Endothelial cell of umbilical vein (primary cell): ENCODE measurements at regions not wholly inside any gene's neighbourhood (a gene's known extent, or its start where the extent isn't known, plus 50 kb on each side); places are given as distances from the start of the nearest gene placed in this dataset.

Experiments
- BruUV-seq: library from RNA; stranded (reverse); fragments of 400-500 nt; replicated peaks from 2 replicates; lab custom pipeline; 2021; lab: Mats Ljungman, UMichigan
- CTCF ChIA-PET: fragments of 300-600, 350-600 bp; sonication (Branson Sonifier 250); formaldehyde crosslinking; loops from one replicate; lab custom pipeline; 2021; ENCODE audit warnings: antibody characterized with exemption, inconsistent platforms; lab: Charles Lee
- POLR2A ChIA-PET: fragments of 300-600, 350-600 bp; sonication (Branson Sonifier 250); formaldehyde crosslinking; loops from one replicate; lab custom pipeline; 2021; ENCODE audit warnings: antibody characterized with exemption, inconsistent platforms; lab: Charles Lee
- DNase-seq: peaks from one replicate; pipeline ENCODE4 v3.0.0-alpha.2; 2011; ENCODE audit warnings: low read depth, low spot score
- FAIRE-seq: peaks from 2 replicates; lab custom pipeline; 2011; peaks lifted over from hg19 to GRCh38; lab: Jason Lieb, UNC
- H2AFZ ChIP-seq: 2 replicates; pipeline ENCODE4 v1.6.0; 2012; ENCODE audit warnings: low read depth, low read length, control low read depth, inconsistent platforms
- H3K27ac ChIP-seq: 2 replicates; pipeline ENCODE4 v1.5.1; 2011; ENCODE audit warnings: low read depth, mild to moderate bottlenecking, control low read depth, low read length, moderate library complexity; ENCODE audit not compliant: insufficient read depth
- H3K27me3 ChIP-seq, 2 experiments: 2 replicates each; pipeline versions ENCODE4 v1.6.0 to v1.6.1; 2011; ENCODE audit warnings: low read length in 2 of 2, mixed read lengths in 1 of 2; ENCODE audit not compliant: control insufficient read depth in 2 of 2, insufficient read depth in 2 of 2
- H3K36me3 ChIP-seq, 2 experiments: 2 replicates in 1 of 2; 3 replicates in 1 of 2; pipeline ENCODE4 v1.5.1; 2011; ENCODE audit warnings: low read length in 2 of 2, mild to moderate bottlenecking in 1 of 2, moderate library complexity in 1 of 2; ENCODE audit not compliant: control insufficient read depth in 2 of 2, insufficient read depth in 2 of 2; ENCODE audit errors: extremely low read depth in 1 of 2
- H3K4me1 ChIP-seq: 3 replicates; pipeline ENCODE4 v1.5.1; 2011; ENCODE audit warnings: mild to moderate bottlenecking, low read length; ENCODE audit not compliant: control insufficient read depth, insufficient read depth; ENCODE audit errors: extremely low read depth
- H3K4me2 ChIP-seq: 2 replicates; pipeline ENCODE4 v1.6.1; 2011; ENCODE audit warnings: low read length, control low read depth, mixed read lengths; ENCODE audit not compliant: insufficient read depth
- H3K4me3 ChIP-seq, 3 experiments: fragments of 200-600 bp in 1 of 3; sonication (generic), shearing (Covaris generic) in 1 of 3; replicated peaks in 1 of 3; 2 replicates each; pipeline ENCODE4 v1.5.1; 2011 to 2016; ENCODE audit warnings: control low read depth in 3 of 3, low read length in 3 of 3, mild to moderate bottlenecking in 2 of 3, inconsistent platforms in 1 of 3, low read depth in 1 of 3, moderate library complexity in 1 of 3; ENCODE audit not compliant: insufficient read depth in 1 of 3
- H3K79me2 ChIP-seq: 2 replicates; pipeline ENCODE4 v1.6.0; 2012; ENCODE audit warnings: low read length, inconsistent platforms; ENCODE audit not compliant: control insufficient read depth, insufficient read depth
- H3K9ac ChIP-seq: replicated peaks from 2 replicates; pipeline ENCODE3; 2011; ENCODE audit warnings: low read length, control low read depth; ENCODE audit not compliant: insufficient read depth; ENCODE audit errors: extremely low read depth
- H3K9me1 ChIP-seq: replicated peaks from 3 replicates; pipeline ENCODE4 v1.6.0; 2011; ENCODE audit warnings: mild to moderate bottlenecking, low read length; ENCODE audit not compliant: control insufficient read depth, insufficient read depth; ENCODE audit errors: extremely low read depth
- H3K9me3 ChIP-seq: replicated peaks from 2 replicates; pipeline ENCODE4 v1.5.1; 2012; ENCODE audit warnings: low read length, inconsistent platforms; ENCODE audit not compliant: control insufficient read depth, insufficient read depth
- H4K20me1 ChIP-seq: replicated peaks from 2 replicates; pipeline ENCODE3; 2011; ENCODE audit warnings: mild to moderate bottlenecking, low read length; ENCODE audit not compliant: control insufficient read depth, insufficient read depth; ENCODE audit errors: extremely low read depth
- EZH2 ChIP-seq: IDR thresholded peaks from 2 replicates; pipeline ENCODE4 v1.6.1; 2012; ENCODE audit warnings: borderline replicate concordance, low read depth, mild to moderate bottlenecking, moderate library complexity, low read length, inconsistent platforms; ENCODE audit not compliant: severe bottlenecking
- FOS ChIP-seq: IDR thresholded peaks from 2 replicates; pipeline ENCODE4 v1.6.1; 2011; ENCODE audit warnings: mild to moderate bottlenecking, low read length, moderate library complexity, borderline replicate concordance; ENCODE audit not compliant: insufficient read depth
- GATA2 ChIP-seq: IDR thresholded peaks from 2 replicates; pipeline ENCODE4 v1.7.0; 2011; ENCODE audit warnings: low read depth, mild to moderate bottlenecking, moderate library complexity, mixed read lengths, low read length; ENCODE audit not compliant: insufficient read length, insufficient read depth
- JUN ChIP-seq: IDR thresholded peaks from 2 replicates; pipeline ENCODE4 v1.6.1; 2011; ENCODE audit warnings: borderline replicate concordance, low read depth; ENCODE audit not compliant: insufficient read length, insufficient read depth
- MYC ChIP-seq: IDR thresholded peaks from one replicate; pipeline ENCODE4 v1.6.1; 2011; ENCODE audit warnings: mild to moderate bottlenecking, low read depth, low read length
- POLR2A ChIP-seq: IDR thresholded peaks from 2 replicates; pipeline ENCODE4 v1.6.1; 2012; ENCODE audit warnings: low read depth, mild to moderate bottlenecking, control low read depth, low read length
- POLR2AphosphoS5 ChIP-seq: IDR thresholded peaks from 2 replicates; pipeline ENCODE4 v1.6.1; 2012; ENCODE audit warnings: low read depth, mild to moderate bottlenecking, control low read depth, low read length, moderate library complexity; ENCODE audit not compliant: insufficient read depth
- dilution Hi-C: fragments of 300-500 bp; cut with MboI; formaldehyde crosslinking; loops from one replicate; pipeline ENCODE4 v1.15.0; 2019; ENCODE audit warnings: low sequenced_read_pairs; ENCODE audit not compliant: extremely low pct_ligation_motif_present
- intact Hi-C: fragments of 100-400 bp; cut with micrococcal nuclease; formaldehyde crosslinking; loops from one replicate; pipeline ENCODE4 v1.10.0; 2022
- TF ChIP-seq, protein P1 (sequence below), 2 donors: IDR thresholded peaks; 1 replicate in 1 of 2; 2 replicates in 1 of 2; pipeline ENCODE4 v1.5.1; 2011; ENCODE audit warnings: low read length in 2 of 2, mild to moderate bottlenecking in 2 of 2, moderate library complexity in 2 of 2, control low read depth in 1 of 2, inconsistent platforms in 1 of 2, low read depth in 1 of 2; ENCODE audit not compliant: insufficient read depth in 1 of 2; ENCODE audit errors: extremely low read depth in 1 of 2
- TF ChIP-seq, protein P2 (sequence below): IDR thresholded peaks from 2 replicates; pipeline ENCODE4 v1.6.1; 2011; ENCODE audit not compliant: insufficient read depth, insufficient read length

DNA sequence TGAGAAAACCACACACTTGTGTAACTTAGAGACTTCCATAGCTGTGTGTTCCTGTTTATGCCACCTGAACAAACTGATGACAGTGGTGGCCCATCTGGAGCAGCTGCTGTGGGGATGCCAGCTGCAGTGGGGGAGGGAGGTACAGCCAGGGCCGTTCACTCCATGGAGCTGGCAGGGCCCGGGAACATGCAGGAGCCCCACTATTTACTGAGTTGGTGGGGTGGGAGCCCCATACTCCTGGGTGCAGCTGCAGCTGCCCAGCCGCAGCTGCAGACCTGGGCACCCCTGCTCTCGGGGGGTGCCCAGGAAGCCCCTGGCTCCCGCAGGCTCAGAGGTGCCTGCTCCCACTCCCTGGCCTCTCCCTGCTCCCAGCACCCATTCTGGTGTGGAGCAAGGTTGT is 398.6 kb upstream of the RASGEF1B start:
- TF ChIP-seq FOS (no peak), JUN (no peak), POLR2AphosphoS5 (no peak), GATA2 (no peak), EZH2 (no peak), POLR2A (no peak), MYC (no peak)
- TF ChIP-seq, protein P1, sequence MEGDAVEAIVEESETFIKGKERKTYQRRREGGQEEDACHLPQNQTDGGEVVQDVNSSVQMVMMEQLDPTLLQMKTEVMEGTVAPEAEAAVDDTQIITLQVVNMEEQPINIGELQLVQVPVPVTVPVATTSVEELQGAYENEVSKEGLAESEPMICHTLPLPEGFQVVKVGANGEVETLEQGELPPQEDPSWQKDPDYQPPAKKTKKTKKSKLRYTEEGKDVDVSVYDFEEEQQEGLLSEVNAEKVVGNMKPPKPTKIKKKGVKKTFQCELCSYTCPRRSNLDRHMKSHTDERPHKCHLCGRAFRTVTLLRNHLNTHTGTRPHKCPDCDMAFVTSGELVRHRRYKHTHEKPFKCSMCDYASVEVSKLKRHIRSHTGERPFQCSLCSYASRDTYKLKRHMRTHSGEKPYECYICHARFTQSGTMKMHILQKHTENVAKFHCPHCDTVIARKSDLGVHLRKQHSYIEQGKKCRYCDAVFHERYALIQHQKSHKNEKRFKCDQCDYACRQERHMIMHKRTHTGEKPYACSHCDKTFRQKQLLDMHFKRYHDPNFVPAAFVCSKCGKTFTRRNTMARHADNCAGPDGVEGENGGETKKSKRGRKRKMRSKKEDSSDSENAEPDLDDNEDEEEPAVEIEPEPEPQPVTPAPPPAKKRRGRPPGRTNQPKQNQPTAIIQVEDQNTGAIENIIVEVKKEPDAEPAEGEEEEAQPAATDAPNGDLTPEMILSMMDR (IDR thresholded peaks at IDR 0.05; ENCODE audit: extremely low read depth in 1 of 2, insufficient read depth in 1 of 2, low read depth in 1 of 2, low read length in 2 of 2): no peak
- TF ChIP-seq, protein P2, sequence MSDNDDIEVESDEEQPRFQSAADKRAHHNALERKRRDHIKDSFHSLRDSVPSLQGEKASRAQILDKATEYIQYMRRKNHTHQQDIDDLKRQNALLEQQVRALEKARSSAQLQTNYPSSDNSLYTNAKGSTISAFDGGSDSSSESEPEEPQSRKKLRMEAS: no peak
- intact Hi-C loops (no loop called here), dilution Hi-C loops (no loop called here)
- H4K20me1 ChIP-seq: no peaks in the 10 kb centered on the region
- no TSS peak for BruUV-seq
- H3K9me1 ChIP-seq: no peaks in the 10 kb centered on the region
- no peak overlapping the region for H3K4me2 ChIP-seq
- DNase-seq (no peak), FAIRE-seq (no peak)
- H3K36me3 ChIP-seq: no peaks in the 10 kb centered on the region
- ChIA-PET POLR2A (no interaction called here), CTCF (no interaction called here)
- no peaks in the 10 kb centered on the region for H3K79me2 ChIP-seq
- H3K27me3 ChIP-seq: no peaks in the 10 kb centered on the region
- no peak overlapping the region for H3K4me3 ChIP-seq
- no peak overlapping the region for H3K9ac ChIP-seq
- no peaks in the 10 kb centered on the region for H3K9me3 ChIP-seq
- H3K27ac ChIP-seq: no peak overlapping the region
- no peak overlapping the region for H2AFZ ChIP-seq
- no peaks in the 10 kb centered on the region for H3K4me1 ChIP-seq
